ENCODE measurements at regions not wholly inside any gene's neighbourhood (a gene's known extent, or its start where the extent isn't known, plus 50 kb on each side); places are given as distances from the start of the nearest gene placed in this dataset.
"Not testable (repeated sequence)": the region's sequence is repeated elsewhere in the genome, so short reads cannot be mapped to it uniquely, and the experiment has no call there.

GRCh38 chr16:85227946-85228862, 115.9 kb upstream of the CIBAR2 start:
- intact Hi-C loops (cut with DNase I, micrococcal nuclease): no loop called here
- no peak for DNase-seq
- ATAC-seq: no peak

- intact Hi-C loops (cut with DNase I, micrococcal nuclease): no loop called here
Observed at GRCh38 chr16:85228970-85229430, 116.7 kb upstream of the CIBAR2 start.

GRCh38 chr16:85229869-85230462, 117.7 kb upstream of the CIBAR2 start:
- intact Hi-C loops (cut with DNase I, micrococcal nuclease): no loop called here
- DNase-seq (no peak), ATAC-seq (no peak)

More at GRCh38 chr16:85228970-85229430, 116.7 kb upstream of the CIBAR2 start:
- ATAC-seq (no peak), DNase-seq (no peak)

- intact Hi-C loops (cut with DNase I, micrococcal nuclease); ATAC-seq: not testable (repeated sequence)
Observed at GRCh38 chr16:85230764-85231383, 118.6 kb upstream of the CIBAR2 start.

GRCh38 chr16:85231959-85232358, 119.7 kb upstream of the CIBAR2 start:
- intact Hi-C loops (cut with DNase I, micrococcal nuclease): no loop called here
- ATAC-seq: no peak

More at GRCh38 chr16:85230764-85231383, 118.6 kb upstream of the CIBAR2 start:
- not testable (repeated sequence) for DNase-seq

GRCh38 chr16:85232369-85233142, 120.3 kb upstream of the CIBAR2 start:
- no peak for DNase-seq
- intact Hi-C loops (cut with DNase I, micrococcal nuclease): no loop called here
- no peak for ATAC-seq

More at GRCh38 chr16:85231959-85232358, 119.7 kb upstream of the CIBAR2 start:
- DNase-seq: no peak

GRCh38 chr16:85233516-85233915, 121.2 kb upstream of the CIBAR2 start:
- intact Hi-C loops (cut with DNase I, micrococcal nuclease): no loop called here
- ATAC-seq (no peak), DNase-seq (no peak)

- DNase-seq (peak; percentile 46 to 56), ATAC-seq (peak; percentile 66)
- intact Hi-C loops (cut with DNase I, micrococcal nuclease): loop anchor here in 1 of 2 donors (5.0 kb wide), 1 partner anchor 72 kb away; no protein-coding TSS in a partner anchor
Observed at GRCh38 chr16:85234310-85235204, 122.3 kb upstream of the CIBAR2 start.

- ATAC-seq (peak; percentile 16), DNase-seq (peak in 1 of 2 donors; percentile 28)
- intact Hi-C loops (cut with DNase I, micrococcal nuclease): loop anchor here in 1 of 2 donors (5.0 kb wide), 1 partner anchor 74 kb away; no protein-coding TSS in a partner anchor
Observed at GRCh38 chr16:85235991-85236817, 123.9 kb upstream of the CIBAR2 start.

- intact Hi-C loops (cut with DNase I, micrococcal nuclease): loop anchor here in 1 of 2 donors (5.0 kb wide), 1 partner anchor 74 kb away; no protein-coding TSS in a partner anchor
- DNase-seq (no peak), ATAC-seq (no peak)
Observed at GRCh38 chr16:85236818-85237150, 124.5 kb upstream of the CIBAR2 start.

GRCh38 chr16:85237817-85238216, 125.5 kb upstream of the CIBAR2 start:
- ATAC-seq (no peak), DNase-seq (no peak)
- intact Hi-C loops (cut with DNase I, micrococcal nuclease): loop anchor here in 1 of 2 donors (5.0 kb wide), 1 partner anchor 76 kb away; no protein-coding TSS in a partner anchor

- ATAC-seq: no peak
- DNase-seq: peak; percentile 63 to 73
- intact Hi-C loops (cut with DNase I, micrococcal nuclease): loop anchor here in 1 of 2 donors (5.0 kb wide), 1 partner anchor 76 kb away; no protein-coding TSS in a partner anchor
Observed at GRCh38 chr16:85238233-85238647, 126.0 kb upstream of the CIBAR2 start.

GRCh38 chr16:85239239-85239638, 127.0 kb upstream of the CIBAR2 start:
- ATAC-seq: no peak
- intact Hi-C loops (cut with DNase I, micrococcal nuclease): loop anchor here in 1 of 2 donors (5.0 kb wide), 1 partner anchor 77 kb away; no protein-coding TSS in a partner anchor
- DNase-seq: no peak

- intact Hi-C loops (cut with DNase I, micrococcal nuclease): loop anchor here in 1 of 2 donors (5.0 to 10.0 kb wide), 2 partner anchors 78 to 115 kb away; no protein-coding TSS in a partner anchor
- DNase-seq (no peak), ATAC-seq (no peak)
Observed at GRCh38 chr16:85239871-85240270, 127.6 kb upstream of the CIBAR2 start.

- no peak for ATAC-seq
- intact Hi-C loops (cut with DNase I, micrococcal nuclease): loop anchor here in 1 of 2 donors (10.0 kb wide), 1 partner anchor 116 kb away; no protein-coding TSS in a partner anchor
- DNase-seq: no peak
Observed at GRCh38 chr16:85240982-85241924, 129.0 kb upstream of the CIBAR2 start.

Data from left colon (tissue), 2 donors.